ENCODE measurements at regions not wholly inside any gene's neighbourhood (a gene's known extent, or its start where the extent isn't known, plus 50 kb on each side); places are given as distances from the start of the nearest gene placed in this dataset.

- no peak for TF ChIP-seq CTCF (IDR thresholded peaks at IDR 0.05; ENCODE audit: insufficient read depth, low read length, poor library complexity, severe bottlenecking)
- DNase-seq (ENCODE audit: low read depth), result no peak
- Histone ChIP-seq H3K4me3 (ENCODE audit: low read depth, low read length) (no peak overlapping the region), H3K36me3 (ENCODE audit: control insufficient read depth, insufficient read depth, low read length) (no peaks in the 10 kb centered on the region), H3K27me3 (ENCODE audit: control insufficient read depth, insufficient read depth, low read length) (no peaks in the 10 kb centered on the region)
Observed at GRCh38 chr11:92324890-92325289, 100.3 kb downstream of the FAT3 start.

GRCh38 chr11:92325416-92325815 is 100.8 kb downstream of the FAT3 start:
- TF ChIP-seq CTCF (IDR thresholded peaks at IDR 0.05; ENCODE audit: insufficient read depth, low read length, poor library complexity, severe bottlenecking), result no peak
- H3K4me3 ChIP-seq (ENCODE audit: low read depth, low read length), result no peak overlapping the region
- no peaks in the 10 kb centered on the region for H3K27me3 ChIP-seq (ENCODE audit: control insufficient read depth, insufficient read depth, low read length)
- no peaks in the 10 kb centered on the region for H3K36me3 ChIP-seq (ENCODE audit: control insufficient read depth, insufficient read depth, low read length)
- no peak for DNase-seq (ENCODE audit: low read depth)

- H3K4me3 ChIP-seq (ENCODE audit: low read depth, low read length), result no peak overlapping the region
- H3K27me3 ChIP-seq (ENCODE audit: control insufficient read depth, insufficient read depth, low read length), result no peaks in the 10 kb centered on the region
- no peaks in the 10 kb centered on the region for H3K36me3 ChIP-seq (ENCODE audit: control insufficient read depth, insufficient read depth, low read length)
- TF ChIP-seq CTCF (IDR thresholded peaks at IDR 0.05; ENCODE audit: insufficient read depth, low read length, poor library complexity, severe bottlenecking), result no peak
- no peak for DNase-seq (ENCODE audit: low read depth)
Observed at GRCh38 chr11:92329137-92329536, 104.5 kb downstream of the FAT3 start.

- TF ChIP-seq CTCF (IDR thresholded peaks at IDR 0.05; ENCODE audit: insufficient read depth, low read length, poor library complexity, severe bottlenecking), result no peak
- no peak for DNase-seq (ENCODE audit: low read depth)
Observed at GRCh38 chr11:92329646-92330045, 105.0 kb downstream of the FAT3 start.

GRCh38 chr11:92330114-92330513 is 105.5 kb downstream of the FAT3 start:
- DNase-seq (ENCODE audit: low read depth), result no peak
- no peak for TF ChIP-seq CTCF (IDR thresholded peaks at IDR 0.05; ENCODE audit: insufficient read depth, low read length, poor library complexity, severe bottlenecking)
- H3K27me3 ChIP-seq (ENCODE audit: control insufficient read depth, insufficient read depth, low read length), result no peaks in the 10 kb centered on the region
- no peaks in the 10 kb centered on the region for H3K36me3 ChIP-seq (ENCODE audit: control insufficient read depth, insufficient read depth, low read length)
- no peak overlapping the region for H3K4me3 ChIP-seq (ENCODE audit: low read depth, low read length)

More at GRCh38 chr11:92329646-92330045, 105.0 kb downstream of the FAT3 start:
- Histone ChIP-seq H3K27me3 (ENCODE audit: control insufficient read depth, insufficient read depth, low read length) (no peaks in the 10 kb centered on the region), H3K36me3 (ENCODE audit: control insufficient read depth, insufficient read depth, low read length) (no peaks in the 10 kb centered on the region), H3K4me3 (ENCODE audit: low read depth, low read length) (no peak overlapping the region)

- Histone ChIP-seq H3K27me3 (ENCODE audit: control insufficient read depth, insufficient read depth, low read length) (no peaks in the 10 kb centered on the region), H3K4me3 (ENCODE audit: low read depth, low read length) (no peak overlapping the region), H3K36me3 (ENCODE audit: control insufficient read depth, insufficient read depth, low read length) (no peaks in the 10 kb centered on the region)
- DNase-seq (ENCODE audit: low read depth), result no peak
- no peak for TF ChIP-seq CTCF (IDR thresholded peaks at IDR 0.05; ENCODE audit: insufficient read depth, low read length, poor library complexity, severe bottlenecking)
Observed at GRCh38 chr11:92332986-92333385, 108.4 kb downstream of the FAT3 start.
